C4-2B (cell line): ENCODE measurements at regions not wholly inside any gene's neighbourhood (a gene's known extent, or its start where the extent isn't known, plus 50 kb on each side); places are given as distances from the start of the nearest gene placed in this dataset.

Experiments used
- H3K27ac ChIP-seq: fragments of 450-650 bp; 2 replicates; pipeline ENCODE4 v1.5.1; 2017
- ZFX ChIP-seq: fragments of 450-650 bp; IDR thresholded peaks from 2 replicates; pipeline ENCODE4 v1.6.1; 2017
- TF ChIP-seq, protein P1 (sequence below): fragments of 450-650 bp; conservative IDR thresholded peaks from 2 replicates; pipeline ENCODE4 v1.5.1; 2017; ENCODE audit warnings: mild to moderate bottlenecking

DNA sequence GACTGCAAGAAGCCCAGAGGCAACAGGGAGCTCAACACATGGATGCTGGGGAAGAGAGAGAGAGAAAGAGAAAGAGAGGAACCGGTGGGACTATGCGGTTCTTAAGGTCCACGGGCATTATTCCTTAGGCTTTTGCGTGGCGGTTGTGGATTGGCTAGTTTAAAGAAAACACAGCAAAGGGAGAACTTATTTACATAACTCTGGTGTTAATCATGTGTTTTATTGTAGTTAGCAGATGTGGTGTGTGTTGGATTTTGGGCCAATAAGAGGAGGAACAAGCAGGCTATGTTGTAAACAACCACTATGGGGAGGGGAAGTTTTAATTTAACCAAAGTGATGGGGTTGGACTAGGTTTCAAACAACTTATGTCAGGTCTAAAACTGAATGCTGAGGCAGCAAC is 275.3 kb upstream of the KLF12 start:
- H3K27ac ChIP-seq: no peak overlapping the region
- TF ChIP-seq, protein P1, sequence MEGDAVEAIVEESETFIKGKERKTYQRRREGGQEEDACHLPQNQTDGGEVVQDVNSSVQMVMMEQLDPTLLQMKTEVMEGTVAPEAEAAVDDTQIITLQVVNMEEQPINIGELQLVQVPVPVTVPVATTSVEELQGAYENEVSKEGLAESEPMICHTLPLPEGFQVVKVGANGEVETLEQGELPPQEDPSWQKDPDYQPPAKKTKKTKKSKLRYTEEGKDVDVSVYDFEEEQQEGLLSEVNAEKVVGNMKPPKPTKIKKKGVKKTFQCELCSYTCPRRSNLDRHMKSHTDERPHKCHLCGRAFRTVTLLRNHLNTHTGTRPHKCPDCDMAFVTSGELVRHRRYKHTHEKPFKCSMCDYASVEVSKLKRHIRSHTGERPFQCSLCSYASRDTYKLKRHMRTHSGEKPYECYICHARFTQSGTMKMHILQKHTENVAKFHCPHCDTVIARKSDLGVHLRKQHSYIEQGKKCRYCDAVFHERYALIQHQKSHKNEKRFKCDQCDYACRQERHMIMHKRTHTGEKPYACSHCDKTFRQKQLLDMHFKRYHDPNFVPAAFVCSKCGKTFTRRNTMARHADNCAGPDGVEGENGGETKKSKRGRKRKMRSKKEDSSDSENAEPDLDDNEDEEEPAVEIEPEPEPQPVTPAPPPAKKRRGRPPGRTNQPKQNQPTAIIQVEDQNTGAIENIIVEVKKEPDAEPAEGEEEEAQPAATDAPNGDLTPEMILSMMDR: no peak
- no peak for TF ChIP-seq ZFX

DNA sequence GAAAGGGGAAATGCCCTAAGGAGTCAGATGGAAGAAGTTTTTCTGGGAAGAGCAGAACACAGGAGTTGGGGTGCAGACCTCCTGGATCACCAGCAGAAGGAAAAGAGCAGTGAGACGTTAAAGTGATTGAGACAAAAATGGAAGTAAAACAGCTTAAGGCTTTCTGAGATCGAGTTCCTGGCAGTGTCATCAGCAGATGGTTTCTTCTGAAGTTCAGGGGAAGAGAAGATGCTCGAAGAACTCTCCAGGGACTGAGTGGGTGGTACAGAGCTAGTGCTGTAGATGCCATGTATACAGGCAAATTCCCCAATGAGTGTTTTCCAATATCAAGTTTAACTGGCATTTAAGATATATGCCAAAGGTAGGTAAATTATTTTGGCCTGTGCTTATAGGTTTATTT is 272.2 kb upstream of the KLF12 start:
- no peak for TF ChIP-seq ZFX
- TF ChIP-seq, protein P1: no peak
- no peak overlapping the region for H3K27ac ChIP-seq

DNA sequence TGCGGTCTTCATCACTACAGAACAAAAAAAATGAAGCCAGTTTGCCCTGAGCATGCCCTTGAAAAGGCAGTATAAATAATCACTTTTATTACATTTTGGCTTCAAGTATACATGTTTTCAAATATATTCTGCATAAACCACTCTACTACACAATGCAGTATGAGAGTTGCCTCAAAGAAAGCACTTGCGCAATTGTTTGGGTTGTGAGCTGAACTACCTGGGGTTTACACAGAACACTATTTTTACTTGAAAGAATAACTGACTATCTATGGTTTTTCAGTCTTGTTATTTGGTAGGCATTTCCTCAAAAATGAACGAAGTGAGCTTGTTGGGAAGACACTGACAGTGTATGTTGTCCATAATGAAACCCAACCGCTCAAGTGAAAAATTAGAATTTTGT is 264.4 kb upstream of the KLF12 start:
- no peak for TF ChIP-seq ZFX
- TF ChIP-seq, protein P1: no peak
- no peak overlapping the region for H3K27ac ChIP-seq

DNA sequence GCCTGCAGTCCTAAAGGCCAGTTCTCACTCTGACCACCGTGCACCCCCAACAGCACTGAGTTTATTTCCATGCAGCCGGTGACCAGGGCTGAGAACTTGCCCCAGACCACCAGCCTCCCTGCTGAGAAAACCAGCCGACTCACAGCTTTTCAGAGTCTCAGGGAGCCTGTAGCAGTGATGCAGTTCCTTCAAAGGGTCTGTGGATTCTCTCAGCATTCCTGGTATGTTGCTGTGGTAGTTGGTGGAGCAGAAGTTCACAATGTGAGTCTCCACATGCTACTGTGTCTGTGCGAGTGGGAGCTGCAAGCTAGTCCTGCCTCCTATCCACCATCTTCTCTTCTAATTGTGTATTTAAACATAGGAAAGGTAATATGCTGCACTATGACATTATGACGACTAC is 254.9 kb upstream of the KLF12 start:
- TF ChIP-seq ZFX: no peak
- TF ChIP-seq, protein P1: no peak

DNA sequence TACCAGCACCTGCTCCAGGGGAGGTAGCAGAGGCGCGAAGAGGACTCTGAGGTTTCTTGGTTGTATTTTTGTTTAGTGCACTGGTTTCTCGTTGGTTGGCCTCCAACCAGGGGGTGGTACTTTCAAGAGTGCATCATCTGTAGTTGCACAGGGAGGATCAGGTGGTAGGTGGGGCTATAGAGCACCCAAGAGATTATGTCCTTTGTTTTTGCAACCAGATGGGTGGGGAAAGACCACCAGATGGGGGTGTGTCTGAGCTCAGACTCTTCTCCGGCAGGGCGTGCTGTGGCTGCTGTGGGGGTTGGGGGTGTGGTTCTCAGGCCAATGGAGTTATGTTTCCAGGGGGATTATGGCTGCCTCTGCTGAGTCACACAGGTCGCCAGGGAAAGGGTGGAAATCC is 254.4 kb upstream of the KLF12 start:
- H3K27ac ChIP-seq: no peak overlapping the region
- no peak for TF ChIP-seq ZFX
- TF ChIP-seq, protein P1: no peak

More for the DNA sequence above, 254.9 kb upstream of the KLF12 start:
- H3K27ac ChIP-seq: no peak overlapping the region

DNA sequence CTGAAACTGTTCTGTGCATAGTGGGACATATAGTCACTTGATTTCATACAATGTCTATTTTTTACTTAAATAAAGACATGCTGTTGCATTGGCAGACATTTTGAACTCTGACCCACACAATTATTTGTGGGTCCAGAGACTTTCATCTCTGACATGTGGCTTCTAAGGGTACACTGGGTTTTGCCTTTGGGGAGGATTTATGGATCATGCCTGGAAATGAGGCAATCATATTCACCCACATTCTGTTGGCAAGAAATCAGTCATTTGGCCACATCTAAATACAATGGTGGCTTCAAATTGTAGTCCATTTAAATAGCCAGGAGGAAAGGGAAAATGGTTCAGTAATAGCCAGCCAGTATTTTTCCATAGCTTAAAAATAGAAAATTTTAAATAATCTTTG is 238.3 kb upstream of the KLF12 start:
- no peak overlapping the region for H3K27ac ChIP-seq
- no peak for TF ChIP-seq ZFX
- TF ChIP-seq, protein P1: no peak

DNA sequence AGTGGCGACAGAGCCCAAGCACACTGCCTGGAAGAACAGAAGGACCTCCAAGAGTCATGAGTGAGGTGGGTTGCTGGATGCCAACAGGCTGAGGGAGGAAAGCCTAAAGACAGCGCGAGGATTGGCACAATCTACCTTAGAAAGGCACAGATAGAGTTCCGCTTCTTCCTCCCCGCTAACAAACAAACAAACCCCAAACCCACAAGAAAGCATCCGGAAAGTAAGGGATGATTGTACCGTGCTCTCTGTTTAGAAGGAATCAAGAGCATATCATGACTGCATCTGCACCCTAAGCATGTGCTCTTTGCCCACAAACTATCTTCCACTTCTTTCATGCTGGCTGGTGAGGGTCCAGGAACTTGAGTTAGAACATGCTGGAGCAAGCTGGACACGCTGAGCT is 233.0 kb upstream of the KLF12 start:
- no peak overlapping the region for H3K27ac ChIP-seq

More for the DNA sequence above, 233.0 kb upstream of the KLF12 start:
- TF ChIP-seq, protein P1: no peak
- no peak for TF ChIP-seq ZFX
